GM19463 (cell line): ENCODE measurements at regions not wholly inside any gene's neighbourhood (a gene's known extent, or its start where the extent isn't known, plus 50 kb on each side); places are given as distances from the start of the nearest gene placed in this dataset.
"Not testable (repeated sequence)": the region's sequence is repeated elsewhere in the genome, so short reads cannot be mapped to it uniquely, and the experiment has no call there.

ENCODE experiments used
- ATAC-seq: cut with Tn5 transposase; IDR thresholded peaks from one replicate; pipeline ENCODE4 v1.9.1; 2021; ENCODE audit warnings: mild to moderate bottlenecking, moderate library complexity; ENCODE audit not compliant: unreplicated experiment

GRCh38 chrX:65971151-65971550, 68.7 kb downstream of the VSIG4 start:
- no peak for ATAC-seq

GRCh38 chrX:65967159-65967558, 72.7 kb downstream of the VSIG4 start:
- ATAC-seq: not testable (repeated sequence)

- ATAC-seq: no peak
Observed at GRCh38 chrX:65961714-65962113, 78.2 kb downstream of the VSIG4 start.

- ATAC-seq: no peak
Observed at GRCh38 chrX:65948103-65948502, 91.8 kb downstream of the VSIG4 start.

GRCh38 chrX:65941775-65942174, 98.1 kb downstream of the VSIG4 start:
- ATAC-seq: no peak

- no peak for ATAC-seq
Observed at GRCh38 chrX:65933085-65933589, 106.7 kb downstream of the VSIG4 start.

GRCh38 chrX:65932173-65933084, 107.5 kb downstream of the VSIG4 start:
- ATAC-seq: no peak

GRCh38 chrX:65928522-65928921, 111.4 kb downstream of the VSIG4 start:
- ATAC-seq: no peak

- ATAC-seq: not testable (repeated sequence)
Observed at GRCh38 chrX:65927386-65927785, 112.5 kb downstream of the VSIG4 start.

GRCh38 chrX:65926095-65927019, 113.5 kb downstream of the VSIG4 start:
- ATAC-seq: peak; percentile 79

- ATAC-seq: no peak
Observed at GRCh38 chrX:65925592-65925991, 114.3 kb downstream of the VSIG4 start.

GRCh38 chrX:65925005-65925404, 114.9 kb downstream of the VSIG4 start:
- ATAC-seq: no peak

- no peak for ATAC-seq
Observed at GRCh38 chrX:65921363-65921762, 118.5 kb downstream of the VSIG4 start.

- ATAC-seq: no peak
Observed at GRCh38 chrX:65920620-65921019, 119.3 kb downstream of the VSIG4 start.

- no peak for ATAC-seq
Observed at GRCh38 chrX:65910899-65911298, 129.0 kb downstream of the VSIG4 start.

- ATAC-seq: no peak
Observed at GRCh38 chrX:65903750-65904149, 136.1 kb downstream of the VSIG4 start.

- no peak for ATAC-seq
Observed at GRCh38 chrX:65902011-65902410, 137.9 kb downstream of the VSIG4 start.

- no peak for ATAC-seq
Observed at GRCh38 chrX:65900850-65901844, 138.7 kb downstream of the VSIG4 start.

- ATAC-seq: no peak
Observed at GRCh38 chrX:65894133-65894532, 145.7 kb downstream of the VSIG4 start.

GRCh38 chrX:65891817-65892216, 148.1 kb downstream of the VSIG4 start:
- not testable (repeated sequence) for ATAC-seq
